Activated naive CD8-positive, alpha-beta T cell treated with anti-CD3 and anti-CD28 coated beads, Interleukin-2, amount 10 ng/mL, durations not matched to agents 7 days and 5 days (primary cell): ENCODE measurements at regions not wholly inside any gene's neighbourhood (a gene's known extent, or its start where the extent isn't known, plus 50 kb on each side); places are given as distances from the start of the nearest gene placed in this dataset.
A peak's percentile ranks its signal among the peaks of the same experiment; 100 is the strongest.
"Not testable (repeated sequence)": the region's sequence is repeated elsewhere in the genome, so short reads cannot be mapped to it uniquely, and the experiment has no call there.

ENCODE experiments used
- ATAC-seq: fragments of 150-1000 bp; cut with Tn5 transposase; one replicate; pipeline ENCODE4 v1.10.0; 2021; ENCODE audit warnings: low read depth, moderate library complexity
- POLR2A ChIA-PET: fragments of 350-600 bp; sonication (Branson Sonifier 250); formaldehyde crosslinking; loops from one replicate; lab custom pipeline; 2021; ENCODE audit warnings: antibody characterized with exemption; lab: Charles Lee
- DNase-seq: peaks from one replicate; pipeline ENCODE4 v3.0.0; 2021
- H3K27ac Mint-ChIP-seq: one replicate; pipeline ENCODE4 v1.8.0; 2022; ENCODE audit warnings: mild to moderate bottlenecking, mixed read lengths
- H3K27me3 Mint-ChIP-seq: one replicate; pipeline ENCODE4 v1.8.0; 2022; ENCODE audit warnings: mild to moderate bottlenecking, moderate library complexity, mixed read lengths
- H3K36me3 Mint-ChIP-seq: one replicate; pipeline ENCODE4 v1.8.0; 2021; ENCODE audit warnings: mild to moderate bottlenecking, mixed read lengths
- H3K4me1 Mint-ChIP-seq: one replicate; pipeline ENCODE4 v1.8.0; 2021; ENCODE audit warnings: mixed read lengths
- H3K4me3 Mint-ChIP-seq: one replicate; pipeline ENCODE4 v1.8.0; 2022; ENCODE audit warnings: mild to moderate bottlenecking, moderate library complexity, mixed read lengths
- H3K9me3 Mint-ChIP-seq: one replicate; pipeline ENCODE4 v1.8.0; 2021; ENCODE audit warnings: mixed read lengths

GRCh38 chr9:31894008-31894407, 490.4 kb upstream of the ACO1 start:
- Mint-ChIP-seq H3K4me1 (no peaks in the 10 kb centered on the region), H3K36me3 (no peaks in the 10 kb centered on the region), H3K9me3 (peaks cover 2% of the 10 kb centered on the region), H3K4me3 (no peak overlapping the region), H3K27me3 (no peaks in the 10 kb centered on the region), H3K27ac (no peak overlapping the region)
- POLR2A ChIA-PET, result no interaction called here
- ATAC-seq (no peak), DNase-seq (no peak)

- no peak overlapping the region for H3K27ac Mint-ChIP-seq
- ATAC-seq (no peak), DNase-seq (no peak)
- peak overlapping the region; percentile 53 for H3K4me3 Mint-ChIP-seq
- H3K9me3 Mint-ChIP-seq, result no peaks in the 10 kb centered on the region
- no peaks in the 10 kb centered on the region for H3K36me3 Mint-ChIP-seq
- POLR2A ChIA-PET, result no interaction called here
- H3K4me1 Mint-ChIP-seq, result no peaks in the 10 kb centered on the region
- no peaks in the 10 kb centered on the region for H3K27me3 Mint-ChIP-seq
These were observed 476.1 kb upstream of the ACO1 start for GRCh38 chr9:31908158-31908890.

GRCh38 chr9:31908891-31909480, 475.5 kb upstream of the ACO1 start:
- Mint-ChIP-seq H3K4me3 (peak overlapping the region; percentile 53), H3K4me1 (no peaks in the 10 kb centered on the region), H3K36me3 (no peaks in the 10 kb centered on the region), H3K27me3 (no peaks in the 10 kb centered on the region), H3K9me3 (no peaks in the 10 kb centered on the region), H3K27ac (peak overlapping the region; percentile 42)
- POLR2A ChIA-PET, result no interaction called here
- DNase-seq (no peak), ATAC-seq (no peak)

- DNase-seq, result no peak
- no peaks in the 10 kb centered on the region for H3K9me3 Mint-ChIP-seq
- no peaks in the 10 kb centered on the region for H3K27me3 Mint-ChIP-seq
- H3K27ac Mint-ChIP-seq, result no peak overlapping the region
- H3K4me3 Mint-ChIP-seq, result no peak overlapping the region
- no peaks in the 10 kb centered on the region for H3K4me1 Mint-ChIP-seq
- POLR2A ChIA-PET, result no interaction called here
- H3K36me3 Mint-ChIP-seq, result no peaks in the 10 kb centered on the region
- no peak for ATAC-seq
These were observed 471.8 kb upstream of the ACO1 start for GRCh38 chr9:31912636-31913035.

- Mint-ChIP-seq H3K36me3 (no peaks in the 10 kb centered on the region), H3K9me3 (no peaks in the 10 kb centered on the region), H3K27ac (no peak overlapping the region), H3K27me3 (no peaks in the 10 kb centered on the region), H3K4me1 (no peaks in the 10 kb centered on the region), H3K4me3 (no peak overlapping the region)
- DNase-seq (no peak), ATAC-seq (no peak)
- POLR2A ChIA-PET, result no interaction called here
These were observed 467.7 kb upstream of the ACO1 start for GRCh38 chr9:31916591-31917241.

GRCh38 chr9:31937737-31938136, 446.7 kb upstream of the ACO1 start:
- H3K27me3 Mint-ChIP-seq, ATAC-seq, H3K36me3 Mint-ChIP-seq, DNase-seq, H3K4me3 Mint-ChIP-seq, H3K27ac Mint-ChIP-seq, H3K9me3 Mint-ChIP-seq, H3K4me1 Mint-ChIP-seq, POLR2A ChIA-PET: not testable (repeated sequence)

GRCh38 chr9:31950756-31951155, 433.7 kb upstream of the ACO1 start:
- POLR2A ChIA-PET, result no interaction called here
- ATAC-seq (no peak), DNase-seq (no peak)

GRCh38 chr9:31958572-31958971, 425.9 kb upstream of the ACO1 start:
- ATAC-seq (no peak), DNase-seq (no peak)
- H3K27me3 Mint-ChIP-seq, result no peaks in the 10 kb centered on the region
- H3K27ac Mint-ChIP-seq, result no peak overlapping the region
- POLR2A ChIA-PET, result no interaction called here
- H3K4me1 Mint-ChIP-seq, result no peaks in the 10 kb centered on the region
- H3K9me3 Mint-ChIP-seq, result peaks cover 10% of the 10 kb centered on the region
- no peak overlapping the region for H3K4me3 Mint-ChIP-seq
- no peaks in the 10 kb centered on the region for H3K36me3 Mint-ChIP-seq

More at GRCh38 chr9:31950756-31951155, 433.7 kb upstream of the ACO1 start:
- H3K27me3 Mint-ChIP-seq, result no peaks in the 10 kb centered on the region
- H3K4me3 Mint-ChIP-seq, result no peak overlapping the region
- H3K9me3 Mint-ChIP-seq, result peaks cover 6% of the 10 kb centered on the region
- no peak overlapping the region for H3K27ac Mint-ChIP-seq
- no peaks in the 10 kb centered on the region for H3K36me3 Mint-ChIP-seq
- H3K4me1 Mint-ChIP-seq, result no peaks in the 10 kb centered on the region

- no peaks in the 10 kb centered on the region for H3K27me3 Mint-ChIP-seq
- DNase-seq (no peak), ATAC-seq (no peak)
- no peaks in the 10 kb centered on the region for H3K36me3 Mint-ChIP-seq
- H3K4me3 Mint-ChIP-seq, result no peak overlapping the region
- no peaks in the 10 kb centered on the region for H3K4me1 Mint-ChIP-seq
- no peaks in the 10 kb centered on the region for H3K9me3 Mint-ChIP-seq
- no peak overlapping the region for H3K27ac Mint-ChIP-seq
- POLR2A ChIA-PET, result no interaction called here
These were observed 414.9 kb upstream of the ACO1 start for GRCh38 chr9:31969552-31969951.

GRCh38 chr9:31983895-31984294, 400.5 kb upstream of the ACO1 start:
- peaks cover 13% of the 10 kb centered on the region for H3K9me3 Mint-ChIP-seq
- no peak for ATAC-seq
- H3K27me3 Mint-ChIP-seq, result no peaks in the 10 kb centered on the region
- H3K36me3 Mint-ChIP-seq, result no peaks in the 10 kb centered on the region
- no peak for DNase-seq
- H3K4me1 Mint-ChIP-seq, result no peaks in the 10 kb centered on the region
- POLR2A ChIA-PET, result no interaction called here
- no peak overlapping the region for H3K27ac Mint-ChIP-seq
- no peak overlapping the region for H3K4me3 Mint-ChIP-seq

- no peaks in the 10 kb centered on the region for H3K4me1 Mint-ChIP-seq
These were observed 388.1 kb upstream of the ACO1 start for GRCh38 chr9:31996331-31996730.

GRCh38 chr9:32004431-32005076, 379.9 kb upstream of the ACO1 start:
- POLR2A ChIA-PET, result no interaction called here
- H3K4me1 Mint-ChIP-seq, result no peaks in the 10 kb centered on the region
- ATAC-seq, result no peak
- H3K4me3 Mint-ChIP-seq, result no peak overlapping the region
- DNase-seq, result no peak
- H3K27me3 Mint-ChIP-seq, result no peaks in the 10 kb centered on the region
- no peaks in the 10 kb centered on the region for H3K9me3 Mint-ChIP-seq
- no peak overlapping the region for H3K27ac Mint-ChIP-seq
- no peaks in the 10 kb centered on the region for H3K36me3 Mint-ChIP-seq

More at GRCh38 chr9:31996331-31996730, 388.1 kb upstream of the ACO1 start:
- ATAC-seq (no peak), DNase-seq (no peak)
- no peaks in the 10 kb centered on the region for H3K36me3 Mint-ChIP-seq
- POLR2A ChIA-PET, result no interaction called here
- no peak overlapping the region for H3K27ac Mint-ChIP-seq
- no peaks in the 10 kb centered on the region for H3K27me3 Mint-ChIP-seq
- no peak overlapping the region for H3K4me3 Mint-ChIP-seq
- H3K9me3 Mint-ChIP-seq, result peaks cover 9% of the 10 kb centered on the region

GRCh38 chr9:32010322-32010721, 374.1 kb upstream of the ACO1 start:
- no peaks in the 10 kb centered on the region for H3K36me3 Mint-ChIP-seq
- H3K4me1 Mint-ChIP-seq, result no peaks in the 10 kb centered on the region
- no peaks in the 10 kb centered on the region for H3K27me3 Mint-ChIP-seq
- H3K9me3 Mint-ChIP-seq, result no peaks in the 10 kb centered on the region
- DNase-seq, result no peak
- ATAC-seq, result no peak
- no peak overlapping the region for H3K4me3 Mint-ChIP-seq
- POLR2A ChIA-PET, result no interaction called here
- H3K27ac Mint-ChIP-seq, result no peak overlapping the region
